HCT116 (cell line): ENCODE measurements at regions not wholly inside any gene's neighbourhood (a gene's known extent, or its start where the extent isn't known, plus 50 kb on each side); places are given as distances from the start of the nearest gene placed in this dataset.

Source experiments
- ATAC-seq: fragments of 200-7000 bp; cut with Tn5 transposase; 2 replicates; pipeline ENCODE4 v1.9.1; 2020; ENCODE audit warnings: mild to moderate bottlenecking, moderate library complexity
- BruUV-seq: library from RNA; stranded (reverse); fragments of 400-500 nt; replicated peaks from 2 replicates; lab custom pipeline; 2021; lab: Mats Ljungman, UMichigan
- CTCF ChIA-PET: fragments of 300-600 bp; sonication (Branson Sonifier 250); formaldehyde crosslinking; loops from one replicate; lab custom pipeline; 2021; ENCODE audit warnings: antibody characterized with exemption; lab: Charles Lee
- POLR2A ChIA-PET: fragments of 300-600, 350-600 bp; sonication (Branson Sonifier 250); formaldehyde crosslinking; loops from one replicate; lab custom pipeline; 2021; ENCODE audit warnings: antibody characterized with exemption; lab: Charles Lee
- RAD21 ChIA-PET, 2 experiments: fragments of 300-600 bp; sonication (Branson Sonifier 250); formaldehyde crosslinking; loops; one replicate each; lab custom pipeline; 2023; ENCODE audit warnings: low total read pairs in 2 of 2; ENCODE audit not compliant: uncharacterized antibody in 2 of 2, unreplicated experiment in 2 of 2, low non-redundant PET in 1 of 2; lab: Charles Lee
- DNase-seq: peaks from one replicate; pipeline ENCODE4 v3.0.0-alpha.2; 2010; ENCODE audit warnings: low read depth, low spot score
- H2AFZ ChIP-seq: fragments of 200-600 bp; shearing (Covaris generic), sonication (generic); 2 replicates; pipeline ENCODE4 v1.6.1; 2017; ENCODE audit warnings: low read depth, mixed run types, mixed read lengths, antibody characterized with exemption, low read length; ENCODE audit not compliant: poor library complexity, severe bottlenecking
- H3K27ac ChIP-seq: 2 replicates; pipeline ENCODE4 v1.5.1; 2012; ENCODE audit warnings: low read depth, low read length
- H3K27me3 ChIP-seq: fragments of 200-600 bp; sonication (generic); 2 replicates; pipeline ENCODE4 v1.6.1; 2016; ENCODE audit warnings: mixed run types, low read length, mixed read lengths; ENCODE audit not compliant: insufficient read depth
- H3K36me3 ChIP-seq, 2 experiments: fragments of 200-500 bp in 1 of 2; fragments of 200-600 bp in 1 of 2; sonication (Bioruptor generic) in 1 of 2; sonication (generic) in 1 of 2; 2 replicates each; pipeline versions ENCODE4 v1.5.1 to v1.6.1; 2014 to 2016; ENCODE audit warnings: low read length in 2 of 2, inconsistent platforms in 1 of 2, mixed read lengths in 1 of 2, mixed run types in 1 of 2; ENCODE audit not compliant: insufficient read depth in 2 of 2, control insufficient read depth in 1 of 2
- H3K4me1 ChIP-seq, 2 experiments: fragments of 200-600 bp in 1 of 2; sonication (generic) in 1 of 2; 2 replicates each; pipeline versions ENCODE4 v1.5.1 to v1.6.1; 2012 to 2017; ENCODE audit warnings: low read length in 2 of 2, inconsistent platforms in 1 of 2, mild to moderate bottlenecking in 1 of 2, mixed read lengths in 1 of 2, mixed run types in 1 of 2, moderate library complexity in 1 of 2; ENCODE audit not compliant: insufficient read depth in 2 of 2, control insufficient read depth in 1 of 2
- H3K4me2 ChIP-seq: fragments of 200-600 bp; sonication (generic); 2 replicates; pipeline ENCODE4 v1.6.1; 2017; ENCODE audit warnings: mixed run types, low read length, mixed read lengths
- H3K4me3 ChIP-seq, 2 experiments: fragments of 200-600 bp in 1 of 2; sonication (generic) in 1 of 2; replicated peaks in 1 of 2; 2 replicates each; pipeline ENCODE4 v1.5.1; 2011 to 2016; ENCODE audit warnings: low read length in 2 of 2, control low read depth in 1 of 2, low read depth in 1 of 2, mild to moderate bottlenecking in 1 of 2, mixed read lengths in 1 of 2, mixed run types in 1 of 2
- H3K79me2 ChIP-seq: fragments of 200-600 bp; sonication (generic); 2 replicates; pipeline ENCODE4 v1.6.1; 2017; ENCODE audit warnings: mild to moderate bottlenecking, mixed run types, low read length, moderate library complexity, mixed read lengths; ENCODE audit not compliant: insufficient read depth
- H3K9ac ChIP-seq: fragments of 200-600 bp; sonication (generic); 2 replicates; pipeline ENCODE4 v1.6.1; 2016; ENCODE audit warnings: low read length, mixed read lengths
- H3K9me2 ChIP-seq: fragments of 200-600 bp; sonication (generic), shearing (Covaris generic); 2 replicates; pipeline ENCODE4 v1.6.1; 2017; ENCODE audit warnings: mixed run types, mild to moderate bottlenecking, moderate library complexity; ENCODE audit not compliant: insufficient read depth
- H3K9me3 ChIP-seq, 2 experiments: fragments of 200-500 bp in 1 of 2; fragments of 200-600 bp in 1 of 2; sonication (Bioruptor generic) in 1 of 2; sonication (generic) in 1 of 2; 2 replicates each; pipeline ENCODE4 v1.6.1; 2014 to 2017; ENCODE audit warnings: low read length in 2 of 2, mixed read lengths in 2 of 2, inconsistent platforms in 1 of 2, low read depth in 1 of 2, mild to moderate bottlenecking in 1 of 2, mixed run types in 1 of 2, moderate library complexity in 1 of 2; ENCODE audit not compliant: control insufficient read depth in 1 of 2, insufficient read depth in 1 of 2
- H4K20me1 ChIP-seq: fragments of 200-600 bp; sonication (generic), shearing (Covaris generic); 2 replicates; pipeline ENCODE4 v1.6.1; 2017; ENCODE audit warnings: mixed run types, mild to moderate bottlenecking, moderate library complexity; ENCODE audit not compliant: insufficient read depth
- CEBPB ChIP-seq: IDR thresholded peaks from 2 replicates; pipeline ENCODE4 v1.6.1; 2012; ENCODE audit warnings: low read depth
- ELF1 ChIP-seq: IDR thresholded peaks from 2 replicates; pipeline ENCODE4 v1.6.1; 2012; ENCODE audit warnings: low read depth, borderline replicate concordance
- EZH2 ChIP-seq: fragments of 200-600 bp; sonication (generic); IDR thresholded peaks from 2 replicates; pipeline ENCODE4 v1.6.1; 2017; ENCODE audit warnings: antibody characterized with exemption, mixed run types
- FOSL1 ChIP-seq: IDR thresholded peaks from 2 replicates; pipeline ENCODE4 v1.6.1; 2012; ENCODE audit warnings: low read depth
- JUND ChIP-seq: IDR thresholded peaks from 2 replicates; pipeline ENCODE4 v1.6.1; 2012
- POLR2A ChIP-seq: IDR thresholded peaks from 2 replicates; pipeline ENCODE4 v1.7.0; 2011; ENCODE audit warnings: borderline replicate concordance; ENCODE audit not compliant: insufficient read depth, insufficient read length; ENCODE audit errors: extremely low read depth
- SIN3A ChIP-seq: IDR thresholded peaks from 2 replicates; pipeline ENCODE4 v1.6.1; 2012; ENCODE audit warnings: low read depth
- SP1 ChIP-seq: IDR thresholded peaks from 2 replicates; pipeline ENCODE4 v1.6.1; 2012; ENCODE audit warnings: low read depth
- SRF ChIP-seq: IDR thresholded peaks from 2 replicates; pipeline ENCODE4 v1.6.1; 2012; ENCODE audit warnings: low read depth
- ZFX ChIP-seq: fragments of 450-650 bp; IDR thresholded peaks from 2 replicates; pipeline ENCODE4 v1.6.1; 2017
- ZNF274 ChIP-seq: fragments of 200-500 bp; sonication (Bioruptor generic); IDR thresholded peaks from 2 replicates; pipeline ENCODE4 v1.6.1; 2014; ENCODE audit warnings: mild to moderate bottlenecking, low read depth, low read length, inconsistent platforms
- intact Hi-C: fragments of 100-400 bp; cut with micrococcal nuclease; formaldehyde crosslinking; loops from 2 replicates; pipeline ENCODE4 v1.10.0; 2022
- TF ChIP-seq, protein P1 (sequence below), 3 experiments: fragments of 200-600 bp in 1 of 3; sonication (generic) in 1 of 3; IDR thresholded peaks in 2 of 3; conservative IDR thresholded peaks in 1 of 3; 2 replicates each; pipeline ENCODE4 v1.5.1; 2012 to 2017; ENCODE audit warnings: low read depth in 2 of 3, low read length in 2 of 3, antibody characterized with exemption in 1 of 3, borderline replicate concordance in 1 of 3, control low read depth in 1 of 3, mild to moderate bottlenecking in 1 of 3, mixed read lengths in 1 of 3, mixed run types in 1 of 3, moderate library complexity in 1 of 3; ENCODE audit not compliant: insufficient read depth in 1 of 3
- TF ChIP-seq, protein P2 (sequence below): IDR thresholded peaks from 2 replicates; pipeline ENCODE4 v1.6.1; 2011; ENCODE audit warnings: mild to moderate bottlenecking, low read length, moderate library complexity; ENCODE audit not compliant: insufficient replicate concordance; ENCODE audit errors: extremely low read depth
- TF ChIP-seq, protein P3 (sequence below): IDR thresholded peaks from 2 replicates; pipeline ENCODE4 v1.6.1; 2012
- TF ChIP-seq, protein P4 (sequence below): IDR thresholded peaks from 2 replicates; pipeline ENCODE4 v1.6.1; 2012

DNA sequence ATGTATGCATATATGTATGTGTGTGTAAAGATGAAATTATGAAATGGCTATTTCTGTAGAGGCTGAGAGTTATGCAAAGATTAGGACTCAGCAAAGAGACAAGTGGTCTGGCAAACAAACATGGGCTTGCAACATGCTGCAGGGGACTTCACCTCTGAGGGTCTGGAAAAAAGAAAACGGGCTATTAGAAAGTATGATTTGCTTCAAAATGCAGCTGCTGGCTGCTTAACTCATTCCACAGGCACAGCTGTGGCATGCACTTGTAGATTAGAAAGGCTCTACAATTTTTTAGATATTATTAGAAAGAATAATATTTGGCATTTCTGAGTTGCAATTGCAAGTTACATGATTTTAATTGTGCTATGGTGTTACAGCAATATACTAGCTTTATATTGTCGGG is 90.4 kb downstream of the ADAMTS1 start:
- BruUV-seq = no TSS peak
- no peaks in the 10 kb centered on the region for H3K79me2 ChIP-seq

More for the DNA sequence above, 90.4 kb downstream of the ADAMTS1 start:
- POLR2A ChIA-PET = no interaction called here
- RAD21 ChIA-PET = no interaction called here
- peaks cover 9 to 20% of the 10 kb centered on the region in 2 experiments; a peak in 2 of 4 replicates for H3K9me3 ChIP-seq
- H3K36me3 ChIP-seq = no peaks in the 10 kb centered on the region
- no peak overlapping the region for H3K9ac ChIP-seq
- H4K20me1 ChIP-seq = no peaks in the 10 kb centered on the region
- H3K27me3 ChIP-seq = no peaks in the 10 kb centered on the region
- no peaks in the 10 kb centered on the region for H3K9me2 ChIP-seq
- H3K4me1 ChIP-seq = no peaks in the 10 kb centered on the region
- no peak overlapping the region for H2AFZ ChIP-seq
- CTCF ChIA-PET = no interaction called here
- TF ChIP-seq, protein P1, sequence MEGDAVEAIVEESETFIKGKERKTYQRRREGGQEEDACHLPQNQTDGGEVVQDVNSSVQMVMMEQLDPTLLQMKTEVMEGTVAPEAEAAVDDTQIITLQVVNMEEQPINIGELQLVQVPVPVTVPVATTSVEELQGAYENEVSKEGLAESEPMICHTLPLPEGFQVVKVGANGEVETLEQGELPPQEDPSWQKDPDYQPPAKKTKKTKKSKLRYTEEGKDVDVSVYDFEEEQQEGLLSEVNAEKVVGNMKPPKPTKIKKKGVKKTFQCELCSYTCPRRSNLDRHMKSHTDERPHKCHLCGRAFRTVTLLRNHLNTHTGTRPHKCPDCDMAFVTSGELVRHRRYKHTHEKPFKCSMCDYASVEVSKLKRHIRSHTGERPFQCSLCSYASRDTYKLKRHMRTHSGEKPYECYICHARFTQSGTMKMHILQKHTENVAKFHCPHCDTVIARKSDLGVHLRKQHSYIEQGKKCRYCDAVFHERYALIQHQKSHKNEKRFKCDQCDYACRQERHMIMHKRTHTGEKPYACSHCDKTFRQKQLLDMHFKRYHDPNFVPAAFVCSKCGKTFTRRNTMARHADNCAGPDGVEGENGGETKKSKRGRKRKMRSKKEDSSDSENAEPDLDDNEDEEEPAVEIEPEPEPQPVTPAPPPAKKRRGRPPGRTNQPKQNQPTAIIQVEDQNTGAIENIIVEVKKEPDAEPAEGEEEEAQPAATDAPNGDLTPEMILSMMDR (IDR thresholded peaks at IDR 0.05 in 2 of 3, conservative IDR thresholded peaks at IDR 0.05 in 1 of 3; ENCODE audit: borderline replicate concordance in 1 of 3, insufficient read depth in 1 of 3, low read depth in 2 of 3, low read length in 2 of 3) = no peak
- TF ChIP-seq POLR2A (no peak), ZNF274 (no peak), FOSL1 (no peak), CEBPB (no peak), ELF1 (no peak), SRF (no peak), EZH2 (no peak), SIN3A (no peak), JUND (no peak), SP1 (no peak), ZFX (no peak)
- TF ChIP-seq, protein P2, sequence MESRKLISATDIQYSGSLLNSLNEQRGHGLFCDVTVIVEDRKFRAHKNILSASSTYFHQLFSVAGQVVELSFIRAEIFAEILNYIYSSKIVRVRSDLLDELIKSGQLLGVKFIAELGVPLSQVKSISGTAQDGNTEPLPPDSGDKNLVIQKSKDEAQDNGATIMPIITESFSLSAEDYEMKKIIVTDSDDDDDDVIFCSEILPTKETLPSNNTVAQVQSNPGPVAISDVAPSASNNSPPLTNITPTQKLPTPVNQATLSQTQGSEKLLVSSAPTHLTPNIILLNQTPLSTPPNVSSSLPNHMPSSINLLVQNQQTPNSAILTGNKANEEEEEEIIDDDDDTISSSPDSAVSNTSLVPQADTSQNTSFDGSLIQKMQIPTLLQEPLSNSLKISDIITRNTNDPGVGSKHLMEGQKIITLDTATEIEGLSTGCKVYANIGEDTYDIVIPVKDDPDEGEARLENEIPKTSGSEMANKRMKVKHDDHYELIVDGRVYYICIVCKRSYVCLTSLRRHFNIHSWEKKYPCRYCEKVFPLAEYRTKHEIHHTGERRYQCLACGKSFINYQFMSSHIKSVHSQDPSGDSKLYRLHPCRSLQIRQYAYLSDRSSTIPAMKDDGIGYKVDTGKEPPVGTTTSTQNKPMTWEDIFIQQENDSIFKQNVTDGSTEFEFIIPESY = no peak
- TF ChIP-seq, protein P3, sequence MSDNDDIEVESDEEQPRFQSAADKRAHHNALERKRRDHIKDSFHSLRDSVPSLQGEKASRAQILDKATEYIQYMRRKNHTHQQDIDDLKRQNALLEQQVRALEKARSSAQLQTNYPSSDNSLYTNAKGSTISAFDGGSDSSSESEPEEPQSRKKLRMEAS = no peak
- TF ChIP-seq, protein P4, sequence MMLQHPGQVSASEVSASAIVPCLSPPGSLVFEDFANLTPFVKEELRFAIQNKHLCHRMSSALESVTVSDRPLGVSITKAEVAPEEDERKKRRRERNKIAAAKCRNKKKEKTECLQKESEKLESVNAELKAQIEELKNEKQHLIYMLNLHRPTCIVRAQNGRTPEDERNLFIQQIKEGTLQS = no peak
- H3K27ac ChIP-seq = no peak overlapping the region
- H3K4me2 ChIP-seq = no peak overlapping the region
- no peak for ATAC-seq
- no peak for DNase-seq
- intact Hi-C loops = no loop called here
- no peak overlapping the region for H3K4me3 ChIP-seq
